Astrocyte (in vitro differentiated cells and primary cell): ENCODE measurements at regions not wholly inside any gene's neighbourhood (a gene's known extent, or its start where the extent isn't known, plus 50 kb on each side); places are given as distances from the start of the nearest gene placed in this dataset.

ENCODE experiments used
- DNase-seq: peaks from one replicate; pipeline ENCODE4 v3.0.0-alpha.2; 2010; ENCODE audit warnings: low read depth
- FAIRE-seq: peaks from 2 replicates; lab custom pipeline; 2011; peaks lifted over from hg19 to GRCh38; lab: Jason Lieb, UNC
- H2AFZ ChIP-seq: 2 replicates; pipeline ENCODE4 v1.6.0; 2012; ENCODE audit warnings: low read depth, low read length, inconsistent platforms
- H3K27ac ChIP-seq: 2 replicates; pipeline ENCODE4 v1.5.1; 2011; ENCODE audit warnings: low read depth, low read length, inconsistent platforms
- H3K27me3 ChIP-seq: 2 replicates; pipeline ENCODE4 v1.6.0; 2011; ENCODE audit warnings: low read length, inconsistent platforms; ENCODE audit not compliant: insufficient read depth
- H3K36me3 ChIP-seq: 2 replicates; pipeline ENCODE4 v1.5.1; 2011; ENCODE audit warnings: low read length, inconsistent platforms; ENCODE audit not compliant: insufficient read depth
- H3K4me1 ChIP-seq: 2 replicates; pipeline ENCODE4 v1.5.1; 2011; ENCODE audit warnings: low read length, inconsistent platforms; ENCODE audit not compliant: insufficient read depth
- H3K4me2 ChIP-seq: 2 replicates; pipeline ENCODE4 v1.6.0; 2012; ENCODE audit warnings: low read length, inconsistent platforms
- H3K4me3 ChIP-seq: 2 replicates; pipeline ENCODE4 v1.5.1; 2011; ENCODE audit warnings: low read depth, mild to moderate bottlenecking, low read length, inconsistent platforms; ENCODE audit not compliant: insufficient read depth
- H3K79me2 ChIP-seq: 2 replicates; pipeline ENCODE4 v1.6.0; 2012; ENCODE audit warnings: mild to moderate bottlenecking, low read length, inconsistent platforms; ENCODE audit not compliant: insufficient read depth
- H3K9ac ChIP-seq: 2 replicates; pipeline ENCODE4 v1.6.0; 2012; ENCODE audit warnings: mild to moderate bottlenecking, low read length, inconsistent platforms
- H3K9me3 ChIP-seq: 2 replicates; pipeline ENCODE4 v1.5.1; 2012; ENCODE audit warnings: low read depth, mild to moderate bottlenecking, low read length, inconsistent platforms; ENCODE audit not compliant: insufficient read depth
- H4K20me1 ChIP-seq: 2 replicates; pipeline ENCODE4 v1.6.0; 2012; ENCODE audit warnings: low read length, inconsistent platforms; ENCODE audit not compliant: insufficient read depth
- H3K27ac Mint-ChIP-seq: one replicate; pipeline ENCODE4 v1.8.0; 2021; ENCODE audit warnings: mild to moderate bottlenecking, mixed read lengths; ENCODE audit not compliant: unreplicated experiment
- H3K27me3 Mint-ChIP-seq: one replicate; pipeline ENCODE4 v1.8.0; 2021; ENCODE audit warnings: low read depth, mixed read lengths; ENCODE audit not compliant: unreplicated experiment
- H3K36me3 Mint-ChIP-seq: one replicate; pipeline ENCODE4 v1.8.0; 2021; ENCODE audit warnings: low read depth, mixed read lengths; ENCODE audit not compliant: unreplicated experiment
- H3K4me1 Mint-ChIP-seq: one replicate; pipeline ENCODE4 v1.8.0; 2021; ENCODE audit warnings: low read depth, mixed read lengths; ENCODE audit not compliant: unreplicated experiment
- H3K4me3 Mint-ChIP-seq: one replicate; pipeline ENCODE4 v1.8.0; 2021; ENCODE audit warnings: mild to moderate bottlenecking, moderate library complexity, mixed read lengths; ENCODE audit not compliant: unreplicated experiment
- H3K9me3 Mint-ChIP-seq: one replicate; pipeline ENCODE4 v1.8.0; 2021; ENCODE audit warnings: mild to moderate bottlenecking, mixed read lengths; ENCODE audit not compliant: unreplicated experiment
- EZH2 ChIP-seq: IDR thresholded peaks from 2 replicates; pipeline ENCODE4 v1.6.1; 2012; ENCODE audit warnings: mild to moderate bottlenecking, low read length, inconsistent platforms; ENCODE audit not compliant: insufficient read depth
- TF ChIP-seq, protein P1 (sequence below): IDR thresholded peaks from 2 replicates; pipeline ENCODE4 v1.5.1; 2011; ENCODE audit warnings: low read depth, mild to moderate bottlenecking, inconsistent platforms, low read length, moderate library complexity; ENCODE audit not compliant: insufficient read depth

DNA sequence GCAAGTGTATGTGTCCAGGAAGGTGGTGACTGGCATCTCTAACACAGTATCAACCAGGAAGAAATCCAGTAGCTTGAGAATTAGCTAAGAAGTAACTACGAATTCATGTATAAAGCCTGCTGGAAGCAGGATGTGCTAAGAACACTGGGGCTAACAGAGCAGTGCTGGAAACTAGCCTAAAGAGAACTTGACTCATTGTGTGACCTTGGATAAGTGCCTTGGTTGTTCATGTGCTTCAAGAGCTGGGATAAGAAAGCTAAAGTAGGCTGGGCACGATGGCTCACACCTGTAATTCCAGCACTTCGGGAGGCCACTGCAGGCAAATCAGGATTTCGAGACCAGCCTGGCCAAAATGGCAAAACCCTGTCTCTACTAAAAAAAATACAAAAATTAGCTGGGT lies 186.9 kb downstream of the RRAGC start:
- no peak overlapping the region for H3K4me3 ChIP-seq
- H3K27me3 Mint-ChIP-seq = peaks cover 40% of the 10 kb centered on the region
- H3K9me3 Mint-ChIP-seq = peaks cover 3% of the 10 kb centered on the region
- TF ChIP-seq, protein P1, sequence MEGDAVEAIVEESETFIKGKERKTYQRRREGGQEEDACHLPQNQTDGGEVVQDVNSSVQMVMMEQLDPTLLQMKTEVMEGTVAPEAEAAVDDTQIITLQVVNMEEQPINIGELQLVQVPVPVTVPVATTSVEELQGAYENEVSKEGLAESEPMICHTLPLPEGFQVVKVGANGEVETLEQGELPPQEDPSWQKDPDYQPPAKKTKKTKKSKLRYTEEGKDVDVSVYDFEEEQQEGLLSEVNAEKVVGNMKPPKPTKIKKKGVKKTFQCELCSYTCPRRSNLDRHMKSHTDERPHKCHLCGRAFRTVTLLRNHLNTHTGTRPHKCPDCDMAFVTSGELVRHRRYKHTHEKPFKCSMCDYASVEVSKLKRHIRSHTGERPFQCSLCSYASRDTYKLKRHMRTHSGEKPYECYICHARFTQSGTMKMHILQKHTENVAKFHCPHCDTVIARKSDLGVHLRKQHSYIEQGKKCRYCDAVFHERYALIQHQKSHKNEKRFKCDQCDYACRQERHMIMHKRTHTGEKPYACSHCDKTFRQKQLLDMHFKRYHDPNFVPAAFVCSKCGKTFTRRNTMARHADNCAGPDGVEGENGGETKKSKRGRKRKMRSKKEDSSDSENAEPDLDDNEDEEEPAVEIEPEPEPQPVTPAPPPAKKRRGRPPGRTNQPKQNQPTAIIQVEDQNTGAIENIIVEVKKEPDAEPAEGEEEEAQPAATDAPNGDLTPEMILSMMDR = no peak
- no peak overlapping the region for H3K4me2 ChIP-seq
- no peaks in the 10 kb centered on the region for H3K4me1 Mint-ChIP-seq
- H3K36me3 ChIP-seq = no peaks in the 10 kb centered on the region
- no peak for FAIRE-seq
- no peaks in the 10 kb centered on the region for H4K20me1 ChIP-seq
- no peak overlapping the region for H3K27ac ChIP-seq
- H3K79me2 ChIP-seq = no peaks in the 10 kb centered on the region
- H3K27me3 ChIP-seq = peaks cover 5% of the 10 kb centered on the region
- no peak overlapping the region for H3K27ac Mint-ChIP-seq
- H3K4me3 Mint-ChIP-seq = no peak overlapping the region
- no peaks in the 10 kb centered on the region for H3K9me3 ChIP-seq
- H2AFZ ChIP-seq = no peak overlapping the region
- no peaks in the 10 kb centered on the region for H3K36me3 Mint-ChIP-seq
- no peak overlapping the region for H3K9ac ChIP-seq
- DNase-seq = no peak
- no peaks in the 10 kb centered on the region for H3K4me1 ChIP-seq

DNA sequence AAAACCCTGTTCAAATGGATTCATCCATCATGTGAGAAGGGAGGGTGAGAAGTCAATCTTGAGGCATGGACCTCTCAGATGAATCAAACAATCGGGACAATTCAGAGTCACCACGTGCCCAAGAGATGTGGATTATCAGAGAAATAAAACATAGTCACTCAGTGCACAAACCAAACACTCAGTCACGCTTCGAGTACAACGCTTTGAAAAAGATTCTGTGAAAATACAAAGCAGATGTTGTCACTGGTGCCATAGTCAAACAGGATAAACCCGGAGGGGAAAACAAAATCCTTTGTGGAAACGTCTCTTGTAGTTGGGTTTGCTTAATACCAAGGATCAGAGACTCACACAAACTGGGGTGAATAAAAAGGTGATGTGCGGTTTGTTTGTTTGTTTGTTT lies 188.4 kb downstream of the RRAGC start:
- no peak overlapping the region for H3K27ac Mint-ChIP-seq
- Histone ChIP-seq H3K79me2 (no peaks in the 10 kb centered on the region), H2AFZ (no peak overlapping the region), H3K36me3 (no peaks in the 10 kb centered on the region), H3K27me3 (peaks cover 5% of the 10 kb centered on the region), H3K4me3 (no peak overlapping the region), H3K27ac (no peak overlapping the region), H3K4me2 (no peak overlapping the region), H3K9me3 (no peaks in the 10 kb centered on the region), H3K9ac (no peak overlapping the region), H4K20me1 (no peaks in the 10 kb centered on the region), H3K4me1 (no peaks in the 10 kb centered on the region)
- FAIRE-seq (no peak), DNase-seq (no peak)
- H3K4me3 Mint-ChIP-seq = no peak overlapping the region
- H3K36me3 Mint-ChIP-seq = no peaks in the 10 kb centered on the region
- H3K9me3 Mint-ChIP-seq = no peaks in the 10 kb centered on the region
- peaks cover 41% of the 10 kb centered on the region for H3K27me3 Mint-ChIP-seq
- TF ChIP-seq, protein P1 = no peak
- TF ChIP-seq EZH2 = no peak
- H3K4me1 Mint-ChIP-seq = no peaks in the 10 kb centered on the region

DNA sequence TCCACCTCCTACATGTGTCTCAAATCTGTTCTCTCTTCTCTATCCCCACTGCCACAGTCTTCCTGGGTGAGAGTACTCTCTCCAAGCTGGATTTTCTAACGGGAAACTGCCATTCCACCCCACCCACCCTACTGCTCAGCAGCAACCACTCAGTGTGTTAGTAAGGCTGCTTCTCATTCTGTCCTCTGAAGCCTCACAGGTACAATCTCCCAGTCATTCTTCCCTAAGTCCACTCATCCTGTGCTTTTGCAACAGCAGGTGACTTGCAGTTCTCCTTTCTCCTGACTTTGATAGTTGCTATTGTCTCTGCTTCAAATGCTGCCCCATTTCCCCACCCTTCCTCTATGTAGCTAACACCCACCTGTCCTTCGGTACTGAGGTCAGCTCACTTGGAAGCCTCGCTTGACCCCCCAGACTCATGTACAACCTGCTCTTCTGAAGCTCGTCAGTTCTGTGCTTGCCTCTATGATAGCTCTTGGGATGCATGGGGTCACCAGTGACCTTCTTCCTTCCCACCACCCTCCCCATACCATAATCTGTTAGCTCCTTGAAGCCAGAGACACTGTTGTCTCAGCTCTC lies 188.9 kb downstream of the RRAGC start:
- peaks cover 41% of the 10 kb centered on the region for H3K27me3 Mint-ChIP-seq

More for the DNA sequence above, 188.9 kb downstream of the RRAGC start:
- FAIRE-seq = no peak
- no peak for TF ChIP-seq EZH2
- TF ChIP-seq, protein P1 = no peak
- H3K79me2 ChIP-seq = no peaks in the 10 kb centered on the region
- no peak overlapping the region for H3K9ac ChIP-seq
- H2AFZ ChIP-seq = no peak overlapping the region
- H3K27ac ChIP-seq = no peak overlapping the region
- no peaks in the 10 kb centered on the region for H3K9me3 ChIP-seq
- no peak overlapping the region for H3K4me3 Mint-ChIP-seq
- no peaks in the 10 kb centered on the region for H3K36me3 ChIP-seq
- no peak overlapping the region for H3K27ac Mint-ChIP-seq
- H3K9me3 Mint-ChIP-seq = no peaks in the 10 kb centered on the region
- H3K4me2 ChIP-seq = no peak overlapping the region
- no peak overlapping the region for H3K4me3 ChIP-seq
- no peak for DNase-seq
- no peaks in the 10 kb centered on the region for H4K20me1 ChIP-seq
- peaks cover 4% of the 10 kb centered on the region for H3K27me3 ChIP-seq
- H3K4me1 ChIP-seq = no peaks in the 10 kb centered on the region
- H3K36me3 Mint-ChIP-seq = no peaks in the 10 kb centered on the region
- H3K4me1 Mint-ChIP-seq = no peaks in the 10 kb centered on the region
